WTC11 (cell line): ENCODE measurements at regions not wholly inside any gene's neighbourhood (a gene's known extent, or its start where the extent isn't known, plus 50 kb on each side); places are given as distances from the start of the nearest gene placed in this dataset.

Experiments used
- ATAC-seq: fragments of 200-7000 bp; cut with Tn5 transposase; 2 replicates; pipeline ENCODE4 v1.10.0; 2021; ENCODE audit warnings: mild to moderate bottlenecking, moderate library complexity
- CTCF ChIA-PET: fragments of 300-600 bp; sonication (Branson Sonifier 250); formaldehyde crosslinking; loops from one replicate; lab custom pipeline; 2021; ENCODE audit warnings: antibody characterized with exemption; lab: Charles Lee
- POLR2A ChIA-PET: fragments of 350-600 bp; sonication (Branson Sonifier 250); formaldehyde crosslinking; loops from one replicate; lab custom pipeline; 2021; ENCODE audit warnings: antibody characterized with exemption; lab: Charles Lee
- DNase-seq: peaks from one replicate; pipeline ENCODE4 v3.0.0; 2021; ENCODE audit warnings: low spot score
- H3K27ac Mint-ChIP-seq: 2 replicates; pipeline ENCODE4 v1.8.0; 2021; ENCODE audit warnings: mixed read lengths
- H3K27me3 Mint-ChIP-seq: 2 replicates; pipeline ENCODE4 v1.8.0; 2021; ENCODE audit warnings: low read depth, mild to moderate bottlenecking, moderate library complexity, mixed read lengths
- H3K36me3 Mint-ChIP-seq: 2 replicates; pipeline ENCODE4 v1.8.0; 2021; ENCODE audit warnings: mixed read lengths
- H3K4me1 Mint-ChIP-seq: 2 replicates; pipeline ENCODE4 v1.8.0; 2022; ENCODE audit warnings: mixed read lengths
- H3K4me3 Mint-ChIP-seq: 2 replicates; pipeline ENCODE4 v1.8.0; 2021; ENCODE audit warnings: mild to moderate bottlenecking, moderate library complexity, mixed read lengths
- H3K9me3 Mint-ChIP-seq: 2 replicates; pipeline ENCODE4 v1.8.0; 2021; ENCODE audit warnings: mixed read lengths
- ATF1 ChIP-seq: sonication (generic); formaldehyde crosslinking; IDR thresholded peaks from 2 replicates; pipeline ENCODE4 v1.8.1; 2023; ENCODE audit warnings: mild to moderate bottlenecking, moderate library complexity, missing genetic modification reagents
- CDX4 ChIP-seq: fragments of 250-450 bp; sonication (Bioruptor Pico); IDR thresholded peaks from 2 replicates; pipeline ENCODE4 v1.9.0; 2021; ENCODE audit warnings: moderate library complexity, mild to moderate bottlenecking, inconsistent platforms, borderline replicate concordance
- ERG ChIP-seq: fragments of 250-450 bp; sonication (Bioruptor Pico); IDR thresholded peaks from 2 replicates; pipeline ENCODE4 v1.8.0; 2021; ENCODE audit warnings: mild to moderate bottlenecking
- FOXP1 ChIP-seq: sonication (generic); formaldehyde crosslinking; IDR thresholded peaks from 2 replicates; pipeline ENCODE4 v1.8.0; 2022; ENCODE audit warnings: missing genetic modification reagents, mild to moderate bottlenecking, moderate library complexity, borderline replicate concordance
- FOXP4 ChIP-seq: sonication (generic); formaldehyde crosslinking; IDR thresholded peaks from 2 replicates; pipeline ENCODE4 v1.8.0; 2022; ENCODE audit warnings: mild to moderate bottlenecking, missing genetic modification reagents
- GRHL2 ChIP-seq: fragments of 250-450 bp; sonication (Bioruptor Pico); IDR thresholded peaks from 2 replicates; pipeline ENCODE4 v1.8.0; 2022; ENCODE audit warnings: mild to moderate bottlenecking, moderate library complexity; ENCODE audit not compliant: insufficient replicate concordance, severe bottlenecking
- IRF2 ChIP-seq: sonication (generic); formaldehyde crosslinking; IDR thresholded peaks from 2 replicates; pipeline ENCODE4 v1.8.0; 2022; ENCODE audit warnings: low read depth, missing genetic modification reagents, borderline replicate concordance
- JUN ChIP-seq: sonication (generic); formaldehyde crosslinking; IDR thresholded peaks from 2 replicates; pipeline ENCODE4 v1.8.0; 2023; ENCODE audit warnings: mild to moderate bottlenecking, missing genetic modification reagents
- MYBL2 ChIP-seq: sonication (generic); formaldehyde crosslinking; IDR thresholded peaks from 2 replicates; pipeline ENCODE4 v1.8.1; 2023; ENCODE audit warnings: mild to moderate bottlenecking, moderate library complexity, missing genetic modification reagents
- OVOL2 ChIP-seq: fragments of 250-450 bp; sonication (Bioruptor Pico); IDR thresholded peaks from 2 replicates; pipeline ENCODE4 v1.9.0; 2021; ENCODE audit warnings: mild to moderate bottlenecking, borderline replicate concordance
- SMAD3 ChIP-seq: sonication (generic); formaldehyde crosslinking; IDR thresholded peaks from 2 replicates; pipeline ENCODE4 v1.8.0; 2022; ENCODE audit warnings: missing genetic modification reagents, mild to moderate bottlenecking, borderline replicate concordance
- SOX15 ChIP-seq: fragments of 250-450 bp; sonication (Bioruptor Pico); IDR thresholded peaks from 2 replicates; pipeline ENCODE4 v1.9.0; 2021; ENCODE audit warnings: mild to moderate bottlenecking
- TEAD4 ChIP-seq: sonication (generic); formaldehyde crosslinking; IDR thresholded peaks from 2 replicates; pipeline ENCODE4 v1.8.0; 2022; ENCODE audit warnings: mild to moderate bottlenecking, missing genetic modification reagents
- ZNF121 ChIP-seq: sonication (generic); formaldehyde crosslinking; IDR thresholded peaks from 2 replicates; pipeline ENCODE4 v1.8.0; 2023; ENCODE audit warnings: missing genetic modification reagents
- ZNF232 ChIP-seq: sonication (generic); formaldehyde crosslinking; IDR thresholded peaks from 2 replicates; pipeline ENCODE4 v1.8.0; 2022; ENCODE audit warnings: mild to moderate bottlenecking, missing genetic modification reagents
- ZNF317 ChIP-seq: sonication (generic); formaldehyde crosslinking; IDR thresholded peaks from 2 replicates; pipeline ENCODE4 v1.8.1; 2023; ENCODE audit warnings: low read depth, mild to moderate bottlenecking, moderate library complexity, missing genetic modification reagents, borderline replicate concordance
- ZNF396 ChIP-seq: fragments of 250-450 bp; sonication (Bioruptor Pico); IDR thresholded peaks from 2 replicates; pipeline ENCODE4 v1.8.0; 2021; ENCODE audit warnings: mild to moderate bottlenecking, moderate library complexity, borderline replicate concordance
- ZNF423 ChIP-seq: fragments of 250-450 bp; sonication (Bioruptor Pico); IDR thresholded peaks from 2 replicates; pipeline ENCODE4 v2.1.2; 2022; ENCODE audit warnings: mild to moderate bottlenecking, moderate library complexity
- TF ChIP-seq, protein P1 (sequence below): sonication (generic); formaldehyde crosslinking; IDR thresholded peaks from 2 replicates; pipeline ENCODE4 v1.8.1; 2023; ENCODE audit warnings: mild to moderate bottlenecking, moderate library complexity, missing genetic modification reagents
- TF ChIP-seq, protein P2 (sequence below): fragments of 250-450 bp; sonication (Bioruptor Pico); IDR thresholded peaks from 2 replicates; pipeline ENCODE4 v1.9.0; 2021; ENCODE audit warnings: mild to moderate bottlenecking
- TF ChIP-seq, protein P3 (sequence below): sonication (generic); formaldehyde crosslinking; conservative IDR thresholded peaks from 2 replicates; pipeline ENCODE4 v1.8.1; 2023; ENCODE audit warnings: mild to moderate bottlenecking, low read depth, missing genetic modification reagents, moderate library complexity

DNA sequence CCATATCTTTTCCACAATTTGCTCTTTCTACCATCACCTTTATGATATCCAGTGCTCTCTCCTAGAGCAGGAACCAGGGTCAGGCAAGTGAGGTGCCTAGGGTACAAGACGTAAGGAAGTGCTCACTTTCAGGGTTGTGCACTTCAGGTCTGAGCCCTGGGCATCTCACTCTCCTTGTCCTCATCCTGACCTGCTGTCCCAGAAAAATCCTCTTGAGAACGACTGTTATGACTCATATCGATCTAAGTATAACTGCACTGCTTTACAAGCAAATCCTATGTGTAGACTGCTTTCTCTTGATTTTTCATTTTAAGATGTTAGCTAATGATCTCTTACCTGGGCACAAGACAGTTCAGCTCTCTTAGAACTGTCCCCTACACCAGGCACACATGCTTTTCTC, 100.1 kb downstream of the TMEM100 start (continued):
- TF ChIP-seq FOXP4 (CRISPR knock-in tag), result no peak
- TF ChIP-seq, protein P1, sequence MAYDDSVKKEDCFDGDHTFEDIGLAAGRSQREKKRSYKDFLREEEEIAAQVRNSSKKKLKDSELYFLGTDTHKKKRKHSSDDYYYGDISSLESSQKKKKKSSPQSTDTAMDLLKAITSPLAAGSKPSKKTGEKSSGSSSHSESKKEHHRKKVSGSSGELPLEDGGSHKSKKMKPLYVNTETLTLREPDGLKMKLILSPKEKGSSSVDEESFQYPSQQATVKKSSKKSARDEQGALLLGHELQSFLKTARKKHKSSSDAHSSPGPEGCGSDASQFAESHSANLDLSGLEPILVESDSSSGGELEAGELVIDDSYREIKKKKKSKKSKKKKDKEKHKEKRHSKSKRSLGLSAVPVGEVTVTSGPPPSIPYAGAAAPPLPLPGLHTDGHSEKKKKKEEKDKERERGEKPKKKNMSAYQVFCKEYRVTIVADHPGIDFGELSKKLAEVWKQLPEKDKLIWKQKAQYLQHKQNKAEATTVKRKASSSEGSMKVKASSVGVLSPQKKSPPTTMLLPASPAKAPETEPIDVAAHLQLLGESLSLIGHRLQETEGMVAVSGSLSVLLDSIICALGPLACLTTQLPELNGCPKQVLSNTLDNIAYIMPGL (CRISPR knock-in tag), result no peak
- TF ChIP-seq GRHL2, result no peak
- TF ChIP-seq OVOL2 (CRISPR knock-in tag), result no peak
- no peak for TF ChIP-seq TEAD4 (CRISPR knock-in tag)

- Mint-ChIP-seq H3K9me3 (no peaks in the 10 kb centered on the region), H3K36me3 (no peaks in the 10 kb centered on the region), H3K27ac (no peak overlapping the region), H3K4me3 (no peak overlapping the region), H3K27me3 (no peaks in the 10 kb centered on the region; the same call in 1 of the 2 replicates), H3K4me1 (no peaks in the 10 kb centered on the region)
- POLR2A ChIA-PET, result no interaction called here
- DNase-seq, result no peak
- ATAC-seq, result no peak
- CTCF ChIA-PET, result interaction anchor here (1.0 kb wide), 1 partner anchor 19 kb away, joined by 3 read pairs; no protein-coding TSS in a partner anchor
- TF ChIP-seq ZNF317, result no peak
- TF ChIP-seq, protein P2, sequence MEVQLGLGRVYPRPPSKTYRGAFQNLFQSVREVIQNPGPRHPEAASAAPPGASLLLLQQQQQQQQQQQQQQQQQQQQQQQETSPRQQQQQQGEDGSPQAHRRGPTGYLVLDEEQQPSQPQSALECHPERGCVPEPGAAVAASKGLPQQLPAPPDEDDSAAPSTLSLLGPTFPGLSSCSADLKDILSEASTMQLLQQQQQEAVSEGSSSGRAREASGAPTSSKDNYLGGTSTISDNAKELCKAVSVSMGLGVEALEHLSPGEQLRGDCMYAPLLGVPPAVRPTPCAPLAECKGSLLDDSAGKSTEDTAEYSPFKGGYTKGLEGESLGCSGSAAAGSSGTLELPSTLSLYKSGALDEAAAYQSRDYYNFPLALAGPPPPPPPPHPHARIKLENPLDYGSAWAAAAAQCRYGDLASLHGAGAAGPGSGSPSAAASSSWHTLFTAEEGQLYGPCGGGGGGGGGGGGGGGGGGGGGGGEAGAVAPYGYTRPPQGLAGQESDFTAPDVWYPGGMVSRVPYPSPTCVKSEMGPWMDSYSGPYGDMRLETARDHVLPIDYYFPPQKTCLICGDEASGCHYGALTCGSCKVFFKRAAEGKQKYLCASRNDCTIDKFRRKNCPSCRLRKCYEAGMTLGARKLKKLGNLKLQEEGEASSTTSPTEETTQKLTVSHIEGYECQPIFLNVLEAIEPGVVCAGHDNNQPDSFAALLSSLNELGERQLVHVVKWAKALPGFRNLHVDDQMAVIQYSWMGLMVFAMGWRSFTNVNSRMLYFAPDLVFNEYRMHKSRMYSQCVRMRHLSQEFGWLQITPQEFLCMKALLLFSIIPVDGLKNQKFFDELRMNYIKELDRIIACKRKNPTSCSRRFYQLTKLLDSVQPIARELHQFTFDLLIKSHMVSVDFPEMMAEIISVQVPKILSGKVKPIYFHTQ (CRISPR knock-in tag), result no peak
- no peak for TF ChIP-seq ATF1 (CRISPR knock-in tag)
- TF ChIP-seq CDX4 (CRISPR knock-in tag), result no peak
- TF ChIP-seq FOXP4 (CRISPR knock-in tag), result no peak
- no peak for TF ChIP-seq SOX15
- no peak for TF ChIP-seq IRF2 (CRISPR knock-in tag)
- no peak for TF ChIP-seq MYBL2
- TF ChIP-seq, protein P1 (CRISPR knock-in tag), result no peak
- TF ChIP-seq JUN, result no peak
- no peak for TF ChIP-seq SMAD3 (CRISPR knock-in tag)
- no peak for TF ChIP-seq ZNF232 (CRISPR knock-in tag)
- TF ChIP-seq, protein P3, sequence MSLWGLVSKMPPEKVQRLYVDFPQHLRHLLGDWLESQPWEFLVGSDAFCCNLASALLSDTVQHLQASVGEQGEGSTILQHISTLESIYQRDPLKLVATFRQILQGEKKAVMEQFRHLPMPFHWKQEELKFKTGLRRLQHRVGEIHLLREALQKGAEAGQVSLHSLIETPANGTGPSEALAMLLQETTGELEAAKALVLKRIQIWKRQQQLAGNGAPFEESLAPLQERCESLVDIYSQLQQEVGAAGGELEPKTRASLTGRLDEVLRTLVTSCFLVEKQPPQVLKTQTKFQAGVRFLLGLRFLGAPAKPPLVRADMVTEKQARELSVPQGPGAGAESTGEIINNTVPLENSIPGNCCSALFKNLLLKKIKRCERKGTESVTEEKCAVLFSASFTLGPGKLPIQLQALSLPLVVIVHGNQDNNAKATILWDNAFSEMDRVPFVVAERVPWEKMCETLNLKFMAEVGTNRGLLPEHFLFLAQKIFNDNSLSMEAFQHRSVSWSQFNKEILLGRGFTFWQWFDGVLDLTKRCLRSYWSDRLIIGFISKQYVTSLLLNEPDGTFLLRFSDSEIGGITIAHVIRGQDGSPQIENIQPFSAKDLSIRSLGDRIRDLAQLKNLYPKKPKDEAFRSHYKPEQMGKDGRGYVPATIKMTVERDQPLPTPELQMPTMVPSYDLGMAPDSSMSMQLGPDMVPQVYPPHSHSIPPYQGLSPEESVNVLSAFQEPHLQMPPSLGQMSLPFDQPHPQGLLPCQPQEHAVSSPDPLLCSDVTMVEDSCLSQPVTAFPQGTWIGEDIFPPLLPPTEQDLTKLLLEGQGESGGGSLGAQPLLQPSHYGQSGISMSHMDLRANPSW (CRISPR knock-in tag), result no peak
- no peak for TF ChIP-seq ZNF396 (CRISPR knock-in tag)
- TF ChIP-seq ERG (CRISPR knock-in tag), result no peak
- no peak for TF ChIP-seq FOXP1 (CRISPR knock-in tag)
- no peak for TF ChIP-seq ZNF423 (CRISPR knock-in tag)
- no peak for TF ChIP-seq ZNF121 (CRISPR knock-in tag)
Observed at GRCh38 chr17:55620945-55621344, 101.7 kb downstream of the TMEM100 start.
